OCI-LY7 (cell line): ENCODE measurements at regions not wholly inside any gene's neighbourhood (a gene's known extent, or its start where the extent isn't known, plus 50 kb on each side); places are given as distances from the start of the nearest gene placed in this dataset.

Experiments
- EZH2phosphoT487 ChIP-seq: fragments of 200-600 bp; sonication (generic); IDR thresholded peaks from 2 replicates; pipeline ENCODE4 v1.6.1; 2018; ENCODE audit warnings: low read depth, borderline replicate concordance, mild to moderate bottlenecking, mixed run types, antibody characterized with exemption, low read length, moderate library complexity, mixed read lengths
- TF ChIP-seq, protein P1 (sequence below): fragments of 200-600 bp; sonication (generic); conservative IDR thresholded peaks from 2 replicates; pipeline ENCODE4 v1.5.1; 2014; ENCODE audit warnings: mild to moderate bottlenecking, antibody characterized with exemption, low read length, moderate library complexity, mixed read lengths

DNA sequence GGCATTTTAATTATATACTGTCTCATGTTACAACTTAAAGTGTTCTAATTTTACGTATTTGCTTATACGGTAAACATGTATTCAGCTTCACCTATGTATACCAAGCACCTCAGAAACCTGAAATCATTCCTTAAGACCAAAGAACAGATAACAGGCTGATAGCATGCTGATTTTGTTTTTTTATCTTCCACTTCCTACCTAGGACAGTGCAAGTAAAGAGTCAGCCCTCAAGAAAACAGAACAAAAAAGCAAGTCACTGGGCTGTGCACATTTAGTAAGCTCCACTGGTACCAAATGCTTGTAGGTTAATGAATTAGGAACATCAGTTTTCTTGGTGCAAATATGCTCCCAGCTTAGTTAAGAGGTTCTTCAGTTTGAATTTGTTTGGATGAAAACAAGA, 611.3 kb downstream of the VRK1 start:
- TF ChIP-seq, protein P1, sequence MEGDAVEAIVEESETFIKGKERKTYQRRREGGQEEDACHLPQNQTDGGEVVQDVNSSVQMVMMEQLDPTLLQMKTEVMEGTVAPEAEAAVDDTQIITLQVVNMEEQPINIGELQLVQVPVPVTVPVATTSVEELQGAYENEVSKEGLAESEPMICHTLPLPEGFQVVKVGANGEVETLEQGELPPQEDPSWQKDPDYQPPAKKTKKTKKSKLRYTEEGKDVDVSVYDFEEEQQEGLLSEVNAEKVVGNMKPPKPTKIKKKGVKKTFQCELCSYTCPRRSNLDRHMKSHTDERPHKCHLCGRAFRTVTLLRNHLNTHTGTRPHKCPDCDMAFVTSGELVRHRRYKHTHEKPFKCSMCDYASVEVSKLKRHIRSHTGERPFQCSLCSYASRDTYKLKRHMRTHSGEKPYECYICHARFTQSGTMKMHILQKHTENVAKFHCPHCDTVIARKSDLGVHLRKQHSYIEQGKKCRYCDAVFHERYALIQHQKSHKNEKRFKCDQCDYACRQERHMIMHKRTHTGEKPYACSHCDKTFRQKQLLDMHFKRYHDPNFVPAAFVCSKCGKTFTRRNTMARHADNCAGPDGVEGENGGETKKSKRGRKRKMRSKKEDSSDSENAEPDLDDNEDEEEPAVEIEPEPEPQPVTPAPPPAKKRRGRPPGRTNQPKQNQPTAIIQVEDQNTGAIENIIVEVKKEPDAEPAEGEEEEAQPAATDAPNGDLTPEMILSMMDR: no peak
- no peak for TF ChIP-seq EZH2phosphoT487
